ENCODE measurements at regions not wholly inside any gene's neighbourhood (a gene's known extent, or its start where the extent isn't known, plus 50 kb on each side); places are given as distances from the start of the nearest gene placed in this dataset.

GRCh38 chr14:103246070-103246469 is 88.0 kb upstream of the EIF5 start:
- H3K9ac ChIP-seq (ENCODE audit: low read length), result no peak overlapping the region
- WGBS (ENCODE audit: extremely low coverage, insufficient coverage, insufficient read length), result no CpG with 5 or more reads among the region's 2 CpGs

GRCh38 chr14:103247169-103247606 is 86.8 kb upstream of the EIF5 start:
- Histone ChIP-seq H4K12ac (ENCODE audit: low read depth, low read length) (no peak overlapping the region), H3K4me2 (ENCODE audit: low read length) (no peak overlapping the region), H3K36me3 (ENCODE audit: control insufficient read depth in 1 of 2, insufficient read depth in 2 of 2, low read length in 2 of 2) (no peaks in the 10 kb centered on the region), H3K23ac (ENCODE audit: low read length) (no peak overlapping the region), H3K9me3 (ENCODE audit: insufficient read depth, low read depth, low read length) (peaks cover 2% of the 10 kb centered on the region), H3K27me3 (ENCODE audit: insufficient read depth, low read length) (no peaks in the 10 kb centered on the region), H3K27ac (ENCODE audit: low read depth, low read length) (no peak overlapping the region), H3K79me2 (ENCODE audit: control insufficient read depth, insufficient read depth, low read length, poor library complexity) (no peaks in the 10 kb centered on the region), H4K91ac (ENCODE audit: low read depth, low read length) (no peak overlapping the region), H2AK5ac (ENCODE audit: low read length) (no peak overlapping the region), H2BK12ac (ENCODE audit: low read length) (no peak overlapping the region), H2AFZ (ENCODE audit: insufficient read depth, low read length, poor library complexity) (no peak overlapping the region), H3K4me1 (ENCODE audit: control insufficient read depth in 1 of 2, insufficient read depth in 2 of 2, low read length in 2 of 2) (peaks cover 2 to 5% of the 10 kb centered on the region in 2 experiments), H2BK120ac (ENCODE audit: insufficient read depth, low read length, poor library complexity) (no peak overlapping the region), H3K18ac (ENCODE audit: low read length) (no peak overlapping the region), H3K4me3 (ENCODE audit: low read depth, low read length) (no peak overlapping the region), H3K9ac (ENCODE audit: low read length) (no peak overlapping the region), H3K79me1 (ENCODE audit: low read length) (no peaks in the 10 kb centered on the region), H3K4ac (ENCODE audit: low read depth, low read length) (no peak overlapping the region), H2BK5ac (ENCODE audit: low read depth, low read length, poor library complexity) (no peak overlapping the region), H4K8ac (ENCODE audit: low read depth, low read length) (no peak overlapping the region), H3K14ac (ENCODE audit: low read length) (no peak overlapping the region)
- WGBS (ENCODE audit: extremely low coverage, insufficient coverage, insufficient read length), result no CpG with 5 or more reads among the region's 7 CpGs
- DNase-seq, result peak; percentile 52 to 88

More at GRCh38 chr14:103246070-103246469, 88.0 kb upstream of the EIF5 start:
- Histone ChIP-seq H4K91ac (ENCODE audit: low read depth, low read length) (no peak overlapping the region), H4K12ac (ENCODE audit: low read depth, low read length) (no peak overlapping the region), H3K79me1 (ENCODE audit: low read length) (no peaks in the 10 kb centered on the region), H2BK120ac (ENCODE audit: insufficient read depth, low read length, poor library complexity) (no peak overlapping the region), H3K18ac (ENCODE audit: low read length) (no peak overlapping the region), H3K14ac (ENCODE audit: low read length) (no peak overlapping the region), H3K79me2 (ENCODE audit: control insufficient read depth, insufficient read depth, low read length, poor library complexity) (no peaks in the 10 kb centered on the region), H4K8ac (ENCODE audit: low read depth, low read length) (no peak overlapping the region), H3K4ac (ENCODE audit: low read depth, low read length) (no peak overlapping the region), H3K27ac (ENCODE audit: low read depth, low read length) (no peak overlapping the region), H2BK12ac (ENCODE audit: low read length) (no peak overlapping the region), H3K9me3 (ENCODE audit: insufficient read depth, low read depth, low read length) (peaks cover 2% of the 10 kb centered on the region), H3K4me2 (ENCODE audit: low read length) (no peak overlapping the region), H2AFZ (ENCODE audit: insufficient read depth, low read length, poor library complexity) (no peak overlapping the region), H3K4me3 (ENCODE audit: low read depth, low read length) (no peak overlapping the region), H2BK5ac (ENCODE audit: low read depth, low read length, poor library complexity) (no peak overlapping the region), H2AK5ac (ENCODE audit: low read length) (no peak overlapping the region), H3K27me3 (ENCODE audit: insufficient read depth, low read length) (no peaks in the 10 kb centered on the region), H3K36me3 (ENCODE audit: control insufficient read depth in 1 of 2, insufficient read depth in 2 of 2, low read length in 2 of 2) (no peaks in the 10 kb centered on the region), H3K23ac (ENCODE audit: low read length) (no peak overlapping the region), H3K4me1 (ENCODE audit: control insufficient read depth in 1 of 2, insufficient read depth in 2 of 2, low read length in 2 of 2) (peaks cover 2 to 5% of the 10 kb centered on the region in 2 experiments)
- peak in 1 of 2 donors; percentile 33 for DNase-seq

- Histone ChIP-seq H3K9me3 (ENCODE audit: insufficient read depth, low read depth, low read length) (no peaks in the 10 kb centered on the region), H3K9ac (ENCODE audit: low read length) (no peak overlapping the region), H2BK5ac (ENCODE audit: low read depth, low read length, poor library complexity) (no peak overlapping the region), H3K4ac (ENCODE audit: low read depth, low read length) (no peak overlapping the region), H3K4me1 (ENCODE audit: control insufficient read depth in 1 of 2, insufficient read depth in 2 of 2, low read length in 2 of 2) (peaks cover 2 to 5% of the 10 kb centered on the region in 2 experiments), H3K23ac (ENCODE audit: low read length) (no peak overlapping the region), H3K79me2 (ENCODE audit: control insufficient read depth, insufficient read depth, low read length, poor library complexity) (no peaks in the 10 kb centered on the region), H3K27ac (ENCODE audit: low read depth, low read length) (no peak overlapping the region), H3K27me3 (ENCODE audit: insufficient read depth, low read length) (no peaks in the 10 kb centered on the region), H2AFZ (ENCODE audit: insufficient read depth, low read length, poor library complexity) (no peak overlapping the region), H2AK5ac (ENCODE audit: low read length) (no peak overlapping the region), H4K8ac (ENCODE audit: low read depth, low read length) (no peak overlapping the region), H3K4me3 (ENCODE audit: low read depth, low read length) (no peak overlapping the region), H4K91ac (ENCODE audit: low read depth, low read length) (no peak overlapping the region), H4K12ac (ENCODE audit: low read depth, low read length) (no peak overlapping the region), H2BK12ac (ENCODE audit: low read length) (no peak overlapping the region), H3K14ac (ENCODE audit: low read length) (no peak overlapping the region), H2BK120ac (ENCODE audit: insufficient read depth, low read length, poor library complexity) (no peak overlapping the region), H3K79me1 (ENCODE audit: low read length) (no peaks in the 10 kb centered on the region), H3K18ac (ENCODE audit: low read length) (no peak overlapping the region), H3K4me2 (ENCODE audit: low read length) (no peak overlapping the region), H3K36me3 (ENCODE audit: control insufficient read depth in 1 of 2, insufficient read depth in 2 of 2, low read length in 2 of 2) (no peaks in the 10 kb centered on the region)
- DNase-seq, result peak in 1 of 2 donors; percentile 46
- no CpG with 5 or more reads among the region's 6 CpGs for whole genome bisulfite sequencing (ENCODE audit: extremely low coverage, insufficient coverage, insufficient read length)
Observed at GRCh38 chr14:103250181-103250580, 83.9 kb upstream of the EIF5 start.

- H3K27me3 ChIP-seq (ENCODE audit: insufficient read depth, low read length), result no peaks in the 10 kb centered on the region
- H3K18ac ChIP-seq (ENCODE audit: low read length), result no peak overlapping the region
- H3K23ac ChIP-seq (ENCODE audit: low read length), result no peak overlapping the region
- H3K27ac ChIP-seq (ENCODE audit: low read depth, low read length), result no peak overlapping the region
- H2AK5ac ChIP-seq (ENCODE audit: low read length), result no peak overlapping the region
- H2BK12ac ChIP-seq (ENCODE audit: low read length), result no peak overlapping the region
- H3K4ac ChIP-seq (ENCODE audit: low read depth, low read length), result no peak overlapping the region
- no peak overlapping the region for H2AFZ ChIP-seq (ENCODE audit: insufficient read depth, low read length, poor library complexity)
- no peak overlapping the region for H2BK5ac ChIP-seq (ENCODE audit: low read depth, low read length, poor library complexity)
- H3K79me1 ChIP-seq (ENCODE audit: low read length), result no peaks in the 10 kb centered on the region
- no peak overlapping the region for H3K14ac ChIP-seq (ENCODE audit: low read length)
- H3K36me3 ChIP-seq (ENCODE audit: control insufficient read depth in 1 of 2, insufficient read depth in 2 of 2, low read length in 2 of 2), result no peaks in the 10 kb centered on the region
- H3K9ac ChIP-seq (ENCODE audit: low read length), result no peak overlapping the region
- peak in 1 of 2 donors; percentile 85 for DNase-seq
- H3K4me1 ChIP-seq (ENCODE audit: control insufficient read depth in 1 of 2, insufficient read depth in 2 of 2, low read length in 2 of 2), result peaks cover 2 to 5% of the 10 kb centered on the region in 2 experiments
- no peak overlapping the region for H4K8ac ChIP-seq (ENCODE audit: low read depth, low read length)
- H3K4me2 ChIP-seq (ENCODE audit: low read length), result no peak overlapping the region
- no peak overlapping the region for H3K4me3 ChIP-seq (ENCODE audit: low read depth, low read length)
- no peaks in the 10 kb centered on the region for H3K79me2 ChIP-seq (ENCODE audit: control insufficient read depth, insufficient read depth, low read length, poor library complexity)
- H4K91ac ChIP-seq (ENCODE audit: low read depth, low read length), result no peak overlapping the region
- no peaks in the 10 kb centered on the region for H3K9me3 ChIP-seq (ENCODE audit: insufficient read depth, low read depth, low read length)
- no CpG with 5 or more reads among the region's 3 CpGs for WGBS (ENCODE audit: extremely low coverage, insufficient coverage, insufficient read length)
- no peak overlapping the region for H4K12ac ChIP-seq (ENCODE audit: low read depth, low read length)
- no peak overlapping the region for H2BK120ac ChIP-seq (ENCODE audit: insufficient read depth, low read length, poor library complexity)
Observed at GRCh38 chr14:103250874-103251273, 83.2 kb upstream of the EIF5 start.

Measured in trophoblast cell (in vitro differentiated cells and primary cell).